AG09319 (cell line): ENCODE measurements at regions not wholly inside any gene's neighbourhood (a gene's known extent, or its start where the extent isn't known, plus 50 kb on each side); places are given as distances from the start of the nearest gene placed in this dataset.

Experiments used
- DNase-seq: peaks from one replicate; pipeline ENCODE4 v3.0.0-alpha.2; 2010; ENCODE audit warnings: low read depth; ENCODE audit errors: extremely low read depth
- TF ChIP-seq, protein P1 (sequence below): IDR thresholded peaks from 2 replicates; pipeline ENCODE4 v1.5.1; 2011; ENCODE audit warnings: low read depth, mild to moderate bottlenecking, inconsistent platforms, low read length, moderate library complexity

DNA sequence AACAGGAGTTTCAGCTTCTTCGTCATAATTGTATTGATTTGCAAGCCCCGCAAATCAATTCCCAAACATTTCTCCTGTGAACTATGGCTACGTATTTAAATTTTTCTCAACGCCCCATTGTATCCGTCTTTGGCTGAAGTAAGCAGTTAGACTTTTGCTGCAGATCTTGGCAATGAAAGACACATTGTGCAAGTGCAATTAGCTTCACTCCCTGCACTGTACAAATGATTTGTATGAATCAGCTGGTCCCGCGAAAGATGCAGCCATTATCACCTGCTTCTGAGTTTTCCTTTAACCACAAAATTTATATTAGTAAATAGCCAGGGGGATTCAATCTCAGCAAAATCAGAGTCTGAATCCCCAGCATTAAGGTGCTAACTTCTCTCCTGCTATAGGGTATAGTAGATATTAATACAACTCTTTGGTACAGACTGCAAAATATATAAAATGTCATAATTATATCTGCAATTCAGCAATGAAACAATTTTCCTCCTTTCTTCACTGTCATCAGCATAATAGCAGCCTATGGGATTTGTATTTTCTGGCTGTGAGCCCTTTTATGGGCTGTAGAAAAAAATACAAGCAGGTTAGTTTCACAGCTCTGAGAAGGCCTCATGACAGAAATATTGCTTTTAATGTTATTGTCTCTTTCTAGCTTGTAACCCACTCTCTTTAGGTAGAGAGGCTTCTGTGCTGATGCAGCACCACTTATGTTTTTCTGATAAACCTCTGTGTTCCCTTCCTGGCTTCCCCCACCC lies 68.4 kb upstream of the SMARCA2 start:
- DNase-seq: no peak
- TF ChIP-seq, protein P1, sequence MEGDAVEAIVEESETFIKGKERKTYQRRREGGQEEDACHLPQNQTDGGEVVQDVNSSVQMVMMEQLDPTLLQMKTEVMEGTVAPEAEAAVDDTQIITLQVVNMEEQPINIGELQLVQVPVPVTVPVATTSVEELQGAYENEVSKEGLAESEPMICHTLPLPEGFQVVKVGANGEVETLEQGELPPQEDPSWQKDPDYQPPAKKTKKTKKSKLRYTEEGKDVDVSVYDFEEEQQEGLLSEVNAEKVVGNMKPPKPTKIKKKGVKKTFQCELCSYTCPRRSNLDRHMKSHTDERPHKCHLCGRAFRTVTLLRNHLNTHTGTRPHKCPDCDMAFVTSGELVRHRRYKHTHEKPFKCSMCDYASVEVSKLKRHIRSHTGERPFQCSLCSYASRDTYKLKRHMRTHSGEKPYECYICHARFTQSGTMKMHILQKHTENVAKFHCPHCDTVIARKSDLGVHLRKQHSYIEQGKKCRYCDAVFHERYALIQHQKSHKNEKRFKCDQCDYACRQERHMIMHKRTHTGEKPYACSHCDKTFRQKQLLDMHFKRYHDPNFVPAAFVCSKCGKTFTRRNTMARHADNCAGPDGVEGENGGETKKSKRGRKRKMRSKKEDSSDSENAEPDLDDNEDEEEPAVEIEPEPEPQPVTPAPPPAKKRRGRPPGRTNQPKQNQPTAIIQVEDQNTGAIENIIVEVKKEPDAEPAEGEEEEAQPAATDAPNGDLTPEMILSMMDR: no peak

DNA sequence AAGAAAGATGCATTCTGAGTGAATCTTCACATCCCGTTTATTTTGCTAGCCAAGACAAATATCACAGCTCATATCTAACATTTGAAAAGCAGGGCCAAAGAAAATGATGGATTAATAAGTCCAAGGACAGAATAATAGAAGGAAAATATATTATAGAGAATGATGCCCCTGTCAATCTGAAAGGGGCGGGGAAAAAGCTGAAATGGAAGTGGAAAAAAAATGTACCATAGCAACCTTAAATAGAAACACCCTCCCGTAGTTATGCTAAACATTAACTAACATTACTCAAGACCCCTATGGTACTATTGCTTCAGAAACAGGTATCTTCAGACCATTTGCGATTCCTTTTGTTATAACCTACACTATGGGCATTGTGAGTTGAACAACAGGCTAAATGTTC lies 67.7 kb upstream of the SMARCA2 start:
- TF ChIP-seq, protein P1: no peak
- no peak for DNase-seq

DNA sequence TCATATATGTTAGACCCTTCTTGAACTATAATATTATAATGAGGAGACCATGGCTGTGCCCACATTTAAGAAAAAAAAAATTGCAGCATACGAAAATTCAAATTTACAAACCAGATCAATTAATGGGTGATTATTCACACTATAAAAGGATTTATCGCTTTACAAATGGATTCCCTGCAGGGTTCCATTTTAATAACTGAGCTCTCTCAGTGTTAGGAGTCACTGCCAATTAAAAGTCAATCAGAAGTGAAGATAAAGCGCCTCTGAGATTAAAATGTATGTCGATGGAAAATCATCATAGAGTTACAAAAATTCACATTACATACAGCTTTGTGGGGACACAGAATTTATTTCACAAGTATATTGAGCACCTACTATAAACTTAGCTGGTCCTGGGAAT lies 66.6 kb upstream of the SMARCA2 start:
- no peak for DNase-seq
- TF ChIP-seq, protein P1: no peak

DNA sequence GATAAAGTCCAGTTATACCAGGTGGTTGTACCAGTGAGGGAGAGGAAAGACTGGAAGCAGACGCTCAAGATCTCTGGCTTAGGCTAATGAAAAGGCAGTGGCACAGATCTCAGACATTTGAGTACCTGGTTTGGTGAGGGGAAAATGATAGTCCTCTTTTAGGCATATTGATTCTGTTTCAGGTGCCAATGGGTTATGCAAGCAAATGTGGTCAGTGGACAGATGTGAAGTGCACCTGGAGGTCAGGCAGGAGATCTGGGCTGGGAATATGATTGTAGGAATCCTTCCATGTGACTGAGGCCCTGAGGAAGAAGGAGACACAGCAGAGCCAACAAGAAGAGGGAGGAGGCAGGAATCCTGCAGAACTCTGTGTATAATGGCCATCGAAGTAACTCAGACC lies 63.7 kb upstream of the SMARCA2 start:
- DNase-seq: no peak

DNA sequence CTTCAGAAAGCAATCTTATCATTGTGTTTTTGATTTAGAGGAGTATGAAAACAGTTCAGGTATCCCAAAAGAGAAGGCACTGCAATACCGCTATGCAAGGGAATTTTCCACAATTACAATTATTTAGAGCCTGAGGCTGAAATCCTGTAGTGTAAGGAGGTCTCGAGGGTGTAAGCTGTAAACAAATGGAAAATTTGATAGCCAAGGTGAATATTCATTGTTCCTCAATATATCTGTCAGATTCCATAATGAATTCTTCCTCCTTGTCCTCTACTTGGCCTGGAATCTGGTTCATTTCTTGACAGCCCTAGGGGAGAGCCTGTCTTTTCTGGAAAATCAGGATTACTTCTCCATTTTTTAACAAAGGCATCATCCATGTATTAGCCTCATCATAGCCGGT lies 63.1 kb upstream of the SMARCA2 start:
- TF ChIP-seq, protein P1: no peak
- DNase-seq: no peak

More for the DNA sequence above, 63.7 kb upstream of the SMARCA2 start:
- TF ChIP-seq, protein P1: no peak

DNA sequence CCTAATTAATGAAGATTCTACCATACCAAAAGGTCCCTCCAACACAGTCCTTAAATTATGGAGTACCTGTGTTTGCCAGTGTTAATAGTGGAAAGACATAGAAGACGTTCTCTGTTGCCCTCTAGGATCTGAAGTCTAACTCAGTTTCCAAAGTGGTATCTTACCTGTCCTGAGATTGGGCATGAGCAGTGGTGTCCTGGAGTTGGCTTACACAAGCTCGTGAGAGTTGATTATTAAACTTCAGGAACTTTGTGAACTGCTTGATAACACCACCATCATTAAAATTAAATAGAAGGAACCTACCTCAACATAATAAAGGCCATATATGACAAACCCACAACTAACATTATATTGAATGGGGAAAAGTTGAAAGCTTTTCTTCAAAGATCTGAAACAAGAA lies 60.9 kb upstream of the SMARCA2 start:
- TF ChIP-seq, protein P1: no peak
- no peak for DNase-seq

DNA sequence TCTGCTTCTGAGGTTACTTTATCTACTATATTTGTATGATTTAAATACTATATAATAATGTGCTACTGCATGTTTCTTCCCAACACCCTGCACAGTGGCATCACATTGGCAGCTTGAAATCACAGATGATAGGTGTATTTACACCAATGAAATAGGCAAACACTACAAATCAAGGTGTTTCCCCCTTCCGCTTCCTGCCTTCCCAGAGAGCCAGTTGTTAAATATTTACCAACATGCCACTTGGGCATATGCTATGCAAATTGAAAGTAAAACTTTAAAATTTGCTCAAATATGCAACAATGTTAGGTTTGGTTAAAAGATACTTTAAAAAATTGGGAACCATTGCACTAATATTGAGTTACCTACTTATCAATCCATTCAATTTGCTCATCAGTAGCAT lies 58.2 kb upstream of the SMARCA2 start:
- TF ChIP-seq, protein P1: no peak

More for the DNA sequence above, 58.2 kb upstream of the SMARCA2 start:
- DNase-seq: no peak
